ENCODE measurements at regions not wholly inside any gene's neighbourhood (a gene's known extent, or its start where the extent isn't known, plus 50 kb on each side); places are given as distances from the start of the nearest gene placed in this dataset.
"Not testable (repeated sequence)": the region's sequence is repeated elsewhere in the genome, so short reads cannot be mapped to it uniquely, and the experiment has no call there.

- no peak for DNase-seq
Observed at GRCh38 chr10:30197186-30197585, 137.8 kb upstream of the JCAD start.

- not testable (repeated sequence) for DNase-seq
Observed at GRCh38 chr10:30196559-30196958, 137.2 kb upstream of the JCAD start.

- no peak for DNase-seq
Observed at GRCh38 chr10:30192846-30193608, 133.6 kb upstream of the JCAD start.

GRCh38 chr10:30190577-30191552, 131.5 kb upstream of the JCAD start:
- DNase-seq: no peak

GRCh38 chr10:30189238-30189580, 129.8 kb upstream of the JCAD start:
- no peak for DNase-seq

- DNase-seq: no peak
Observed at GRCh38 chr10:30188556-30189237, 129.3 kb upstream of the JCAD start.

GRCh38 chr10:30188101-30188500, 128.7 kb upstream of the JCAD start:
- no peak for DNase-seq

- no peak for DNase-seq
Observed at GRCh38 chr10:30187010-30187409, 127.6 kb upstream of the JCAD start.

GRCh38 chr10:30186371-30186875, 127.0 kb upstream of the JCAD start:
- DNase-seq: no peak

GRCh38 chr10:30185916-30186315, 126.5 kb upstream of the JCAD start:
- no peak for DNase-seq

GRCh38 chr10:30185341-30185740, 126.0 kb upstream of the JCAD start:
- DNase-seq: no peak

- DNase-seq: no peak
Observed at GRCh38 chr10:30184397-30185033, 125.1 kb upstream of the JCAD start.

GRCh38 chr10:30183055-30183402, 123.6 kb upstream of the JCAD start:
- no peak for DNase-seq

- peak; percentile 82 for DNase-seq
Observed at GRCh38 chr10:30182191-30183054, 123.0 kb upstream of the JCAD start.

- no peak for DNase-seq
Observed at GRCh38 chr10:30178356-30178964, 119.1 kb upstream of the JCAD start.

- DNase-seq: no peak
Observed at GRCh38 chr10:30176776-30177533, 117.6 kb upstream of the JCAD start.

GRCh38 chr10:30176182-30176581, 116.8 kb upstream of the JCAD start:
- DNase-seq: no peak

- no peak for DNase-seq
Observed at GRCh38 chr10:30172673-30173072, 113.3 kb upstream of the JCAD start.

GRCh38 chr10:30172091-30172490, 112.7 kb upstream of the JCAD start:
- no peak for DNase-seq

GRCh38 chr10:30171601-30172000, 112.2 kb upstream of the JCAD start:
- DNase-seq: no peak

Data from muscle of arm (tissue), 1 donor.